ENCODE measurements at regions not wholly inside any gene's neighbourhood (a gene's known extent, or its start where the extent isn't known, plus 50 kb on each side); places are given as distances from the start of the nearest gene placed in this dataset.
"Not testable (repeated sequence)": the region's sequence is repeated elsewhere in the genome, so short reads cannot be mapped to it uniquely, and the experiment has no call there.

DNA sequence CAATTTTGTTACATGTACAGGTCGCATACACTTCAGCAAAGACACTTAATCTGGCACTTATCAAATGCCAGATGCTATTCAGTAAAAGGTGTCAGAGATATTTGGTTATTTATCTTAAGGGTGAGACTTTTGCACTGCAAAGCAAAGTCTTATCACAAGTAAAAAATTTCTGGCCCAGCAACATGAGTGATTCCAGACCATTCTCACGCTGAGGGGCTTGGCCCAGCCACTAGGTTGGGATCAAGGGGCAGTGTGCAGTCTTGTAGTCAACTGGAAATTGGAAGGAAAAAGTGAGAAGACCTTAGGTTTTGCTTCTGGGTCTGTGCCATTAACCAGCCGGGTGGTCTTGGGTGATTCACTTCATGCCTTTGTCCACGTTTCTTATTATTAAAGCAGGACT, 181.6 kb downstream of the RNF144A start:
- Histone ChIP-seq H3K9ac (ENCODE audit: extremely low read depth, low read length, poor library complexity, severe bottlenecking) (no peak overlapping the region), H3K4me3 (ENCODE audit: low read length) (no peak overlapping the region), H3K27ac (ENCODE audit: low read depth, low read length) (no peak overlapping the region), H3K4me1 (ENCODE audit: control insufficient read depth, insufficient read depth, low read length) (no peaks in the 10 kb centered on the region), H3K27me3 (ENCODE audit: control insufficient read depth, insufficient read depth, low read length, poor library complexity, severe bottlenecking) (no peaks in the 10 kb centered on the region), H3K36me3 (ENCODE audit: control insufficient read depth, insufficient read depth, low read length) (no peaks in the 10 kb centered on the region), H3K9me3 (ENCODE audit: control insufficient read depth, low read length) (no peaks in the 10 kb centered on the region)
- no peak for DNase-seq
- H3K9me3 Mint-ChIP-seq, result no peaks in the 10 kb centered on the region
- H3K36me3 Mint-ChIP-seq (ENCODE audit: low read depth), result no peaks in the 10 kb centered on the region
- no peak overlapping the region for H3K27ac Mint-ChIP-seq
- peaks cover 14% of the 10 kb centered on the region for H3K27me3 Mint-ChIP-seq (ENCODE audit: insufficient read depth)
- peaks cover 4% of the 10 kb centered on the region for H3K4me1 Mint-ChIP-seq
- no peak for TF ChIP-seq CTCF (conservative IDR thresholded peaks at IDR 0.05)
- H3K4me3 Mint-ChIP-seq, result no peak overlapping the region
- WGBS, 2 experiments (ENCODE audit: insufficient coverage in 1 of 2, insufficient read length in 1 of 2), result 94 to 100% methylated on average over 2 to 4 of the region's 4 CpGs

GRCh38 chr2:7099687-7100086, 182.5 kb downstream of the RNF144A start:
- 73 to 90% methylated on average over 3 to 4 of the region's 4 CpGs for WGBS, 2 experiments (ENCODE audit: insufficient coverage in 1 of 2, insufficient read length in 1 of 2)
- H3K4me1 Mint-ChIP-seq; H3K9me3 ChIP-seq (ENCODE audit: control insufficient read depth, low read length); DNase-seq; H3K9me3 Mint-ChIP-seq; H3K4me1 ChIP-seq (ENCODE audit: control insufficient read depth, insufficient read depth, low read length); H3K4me3 ChIP-seq (ENCODE audit: low read length); H3K36me3 Mint-ChIP-seq (ENCODE audit: low read depth); H3K27me3 ChIP-seq (ENCODE audit: control insufficient read depth, insufficient read depth, low read length, poor library complexity, severe bottlenecking); H3K36me3 ChIP-seq (ENCODE audit: control insufficient read depth, insufficient read depth, low read length); H3K4me3 Mint-ChIP-seq; H3K27ac Mint-ChIP-seq; H3K9ac ChIP-seq (ENCODE audit: extremely low read depth, low read length, poor library complexity, severe bottlenecking); H3K27ac ChIP-seq (ENCODE audit: low read depth, low read length): not testable (repeated sequence)
- peaks cover 14% of the 10 kb centered on the region for H3K27me3 Mint-ChIP-seq (ENCODE audit: insufficient read depth)

DNA sequence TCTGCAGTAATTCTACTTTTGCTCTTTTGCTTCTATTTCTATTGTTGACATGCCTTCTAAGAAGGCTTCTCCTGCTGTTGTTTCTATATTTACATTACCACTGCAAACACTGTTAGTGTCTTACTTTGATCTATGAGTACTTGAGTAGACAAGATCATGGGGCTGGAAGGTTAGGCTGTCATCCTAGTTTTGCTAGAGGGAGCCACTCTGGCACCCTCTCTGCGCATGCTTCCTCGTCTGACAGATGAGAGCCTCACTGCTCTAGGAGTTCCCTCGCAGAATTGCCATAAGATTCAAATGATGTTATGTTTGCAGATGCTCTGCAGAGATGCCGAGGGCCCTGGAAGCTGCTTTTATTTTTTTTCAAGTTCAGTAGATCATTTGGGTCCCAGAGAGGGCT, 185.6 kb downstream of the RNF144A start:
- H3K27ac Mint-ChIP-seq, result no peak overlapping the region
- H3K27me3 Mint-ChIP-seq (ENCODE audit: insufficient read depth), result peaks cover 2% of the 10 kb centered on the region
- Histone ChIP-seq H3K27ac (ENCODE audit: low read depth, low read length) (no peak overlapping the region), H3K9ac (ENCODE audit: extremely low read depth, low read length, poor library complexity, severe bottlenecking) (no peak overlapping the region), H3K36me3 (ENCODE audit: control insufficient read depth, insufficient read depth, low read length) (no peaks in the 10 kb centered on the region), H3K4me3 (ENCODE audit: low read length) (no peak overlapping the region), H3K9me3 (ENCODE audit: control insufficient read depth, low read length) (no peaks in the 10 kb centered on the region), H3K4me1 (ENCODE audit: control insufficient read depth, insufficient read depth, low read length) (no peaks in the 10 kb centered on the region), H3K27me3 (ENCODE audit: control insufficient read depth, insufficient read depth, low read length, poor library complexity, severe bottlenecking) (no peaks in the 10 kb centered on the region)
- no peaks in the 10 kb centered on the region for H3K36me3 Mint-ChIP-seq (ENCODE audit: low read depth)
- 93% methylated on average over 3 to 4 of the region's 4 CpGs for WGBS, 2 experiments (ENCODE audit: insufficient coverage in 1 of 2, insufficient read length in 1 of 2)
- DNase-seq, result no peak
- H3K4me3 Mint-ChIP-seq, result no peak overlapping the region
- no peaks in the 10 kb centered on the region for H3K9me3 Mint-ChIP-seq
- no peak for TF ChIP-seq CTCF (conservative IDR thresholded peaks at IDR 0.05)
- H3K4me1 Mint-ChIP-seq, result peaks cover 2% of the 10 kb centered on the region

DNA sequence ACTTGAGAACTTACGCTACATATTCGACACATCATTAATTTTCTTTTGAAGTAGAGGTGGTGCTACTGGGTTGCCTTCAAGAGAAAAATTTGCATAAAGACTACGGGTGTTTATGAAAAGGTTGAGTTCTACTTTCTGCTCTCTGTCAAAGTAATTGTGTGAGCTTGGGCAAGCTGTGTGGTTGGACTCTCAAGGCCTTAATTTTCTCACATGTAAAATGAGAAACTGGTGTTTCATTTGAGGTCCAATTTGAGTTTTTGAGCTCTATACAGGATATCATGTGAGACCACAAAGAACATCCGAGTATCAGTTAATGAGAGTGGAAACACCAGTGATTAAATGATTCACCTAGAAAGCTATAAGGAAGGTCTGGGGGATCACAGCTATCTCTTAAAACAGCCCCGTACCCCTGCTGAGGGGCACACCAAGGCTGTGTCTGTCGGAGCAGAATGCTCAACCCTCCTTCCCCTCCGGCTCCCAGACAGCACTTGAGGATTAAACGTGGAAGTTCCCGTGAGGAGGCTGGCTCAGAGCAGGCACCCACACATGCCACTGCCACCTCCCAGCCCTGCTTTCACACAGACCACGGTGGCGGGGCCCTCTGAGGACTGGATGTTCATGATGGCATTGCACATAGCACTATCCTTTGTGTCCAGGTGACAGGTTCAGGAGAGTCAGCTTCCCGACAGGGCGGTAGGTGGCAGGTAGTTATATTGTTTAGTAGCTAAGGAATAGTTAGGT, 191.8 kb downstream of the RNF144A start:
- no peak overlapping the region for H3K27ac Mint-ChIP-seq
- no peaks in the 10 kb centered on the region for H3K36me3 Mint-ChIP-seq (ENCODE audit: low read depth)
- H3K9me3 Mint-ChIP-seq, result peaks cover 3% of the 10 kb centered on the region
- WGBS, 2 experiments (ENCODE audit: insufficient coverage in 1 of 2, insufficient read length in 1 of 2), result 92 to 98% methylated on average over 8 to 13 of the region's 13 CpGs
- H3K4me3 ChIP-seq (ENCODE audit: low read length), result no peak overlapping the region
- no peak overlapping the region for H3K9ac ChIP-seq (ENCODE audit: extremely low read depth, low read length, poor library complexity, severe bottlenecking)
- no peak overlapping the region for H3K4me3 Mint-ChIP-seq
- TF ChIP-seq CTCF (conservative IDR thresholded peaks at IDR 0.05), result no peak
- H3K27me3 ChIP-seq (ENCODE audit: control insufficient read depth, insufficient read depth, low read length, poor library complexity, severe bottlenecking), result no peaks in the 10 kb centered on the region
- no peaks in the 10 kb centered on the region for H3K36me3 ChIP-seq (ENCODE audit: control insufficient read depth, insufficient read depth, low read length)
- no peaks in the 10 kb centered on the region for H3K4me1 ChIP-seq (ENCODE audit: control insufficient read depth, insufficient read depth, low read length)
- peaks cover 9% of the 10 kb centered on the region for H3K4me1 Mint-ChIP-seq
- H3K9me3 ChIP-seq (ENCODE audit: control insufficient read depth, low read length), result peaks cover 3% of the 10 kb centered on the region
- no peak overlapping the region for H3K27ac ChIP-seq (ENCODE audit: low read depth, low read length)
- peaks cover 2% of the 10 kb centered on the region for H3K27me3 Mint-ChIP-seq (ENCODE audit: insufficient read depth)
- DNase-seq, result no peak

Measured in endodermal cell (in vitro differentiated cells).